DOHH2 (cell line): ENCODE measurements at regions not wholly inside any gene's neighbourhood (a gene's known extent, or its start where the extent isn't known, plus 50 kb on each side); places are given as distances from the start of the nearest gene placed in this dataset.

ENCODE experiments used
- EZH2phosphoT487 ChIP-seq: fragments of 200-600 bp; sonication (generic); IDR thresholded peaks from 2 replicates; pipeline ENCODE4 v1.6.1; 2017; ENCODE audit warnings: borderline replicate concordance, mild to moderate bottlenecking, antibody characterized with exemption, low read length, moderate library complexity, mixed read lengths
- TF ChIP-seq, protein P1 (sequence below): fragments of 200-600 bp; sonication (generic); IDR thresholded peaks from one replicate; pipeline ENCODE4 v1.5.1; 2014; ENCODE audit warnings: antibody characterized with exemption, mild to moderate bottlenecking, low read depth, low read length; ENCODE audit not compliant: poor library complexity, severe bottlenecking

DNA sequence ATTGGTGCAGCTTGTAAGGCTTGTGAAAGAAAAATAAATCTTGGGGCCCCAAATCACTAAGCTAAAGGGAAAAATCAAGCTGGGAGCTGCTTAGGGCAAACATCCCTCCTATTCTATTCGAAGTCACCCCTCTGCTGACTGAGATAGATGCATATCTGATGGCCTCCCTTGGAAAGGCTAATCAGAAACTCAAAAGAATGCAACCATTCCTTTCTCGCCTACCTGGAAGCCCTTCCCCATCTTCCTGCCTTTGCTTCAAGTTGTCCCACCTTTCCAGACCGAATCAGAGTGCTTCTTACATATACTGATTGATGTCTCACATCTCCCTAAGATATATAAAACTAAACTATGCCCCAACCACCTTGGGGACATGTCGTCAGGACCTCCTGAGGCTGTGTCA, 240.3 kb downstream of the SKIDA1 start:
- TF ChIP-seq, protein P1, sequence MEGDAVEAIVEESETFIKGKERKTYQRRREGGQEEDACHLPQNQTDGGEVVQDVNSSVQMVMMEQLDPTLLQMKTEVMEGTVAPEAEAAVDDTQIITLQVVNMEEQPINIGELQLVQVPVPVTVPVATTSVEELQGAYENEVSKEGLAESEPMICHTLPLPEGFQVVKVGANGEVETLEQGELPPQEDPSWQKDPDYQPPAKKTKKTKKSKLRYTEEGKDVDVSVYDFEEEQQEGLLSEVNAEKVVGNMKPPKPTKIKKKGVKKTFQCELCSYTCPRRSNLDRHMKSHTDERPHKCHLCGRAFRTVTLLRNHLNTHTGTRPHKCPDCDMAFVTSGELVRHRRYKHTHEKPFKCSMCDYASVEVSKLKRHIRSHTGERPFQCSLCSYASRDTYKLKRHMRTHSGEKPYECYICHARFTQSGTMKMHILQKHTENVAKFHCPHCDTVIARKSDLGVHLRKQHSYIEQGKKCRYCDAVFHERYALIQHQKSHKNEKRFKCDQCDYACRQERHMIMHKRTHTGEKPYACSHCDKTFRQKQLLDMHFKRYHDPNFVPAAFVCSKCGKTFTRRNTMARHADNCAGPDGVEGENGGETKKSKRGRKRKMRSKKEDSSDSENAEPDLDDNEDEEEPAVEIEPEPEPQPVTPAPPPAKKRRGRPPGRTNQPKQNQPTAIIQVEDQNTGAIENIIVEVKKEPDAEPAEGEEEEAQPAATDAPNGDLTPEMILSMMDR = no peak
- TF ChIP-seq EZH2phosphoT487 = no peak
